Activated B cell treated with CpG ODN at 0.5 μM for 24 hours (primary cell): ENCODE measurements at regions not wholly inside any gene's neighbourhood (a gene's known extent, or its start where the extent isn't known, plus 50 kb on each side); places are given as distances from the start of the nearest gene placed in this dataset.
"Not testable (repeated sequence)": the region's sequence is repeated elsewhere in the genome, so short reads cannot be mapped to it uniquely, and the experiment has no call there.

Experiments used
- ATAC-seq: fragments of 200-7000 bp; cut with Tn5 transposase; one replicate; pipeline ENCODE4 v1.10.0; 2021; ENCODE audit warnings: low read depth, mild to moderate bottlenecking, moderate library complexity
- CTCF ChIA-PET: fragments of 350-600 bp; sonication (Branson Sonifier 250); formaldehyde crosslinking; loops from one replicate; lab custom pipeline; 2021; ENCODE audit warnings: antibody characterized with exemption; lab: Charles Lee
- POLR2A ChIA-PET: fragments of 350-600 bp; sonication (Branson Sonifier 250); formaldehyde crosslinking; loops from one replicate; lab custom pipeline; 2021; ENCODE audit warnings: antibody characterized with exemption; lab: Charles Lee
- DNase-seq: peaks from one replicate; pipeline ENCODE4 v3.0.0; 2022
- H3K27ac Mint-ChIP-seq: one replicate; pipeline ENCODE4 v1.8.0; 2020; ENCODE audit warnings: mixed read lengths
- H3K27me3 Mint-ChIP-seq: one replicate; pipeline ENCODE4 v1.8.0; 2021; ENCODE audit warnings: mixed read lengths
- H3K36me3 Mint-ChIP-seq: one replicate; pipeline ENCODE4 v1.8.0; 2021; ENCODE audit warnings: low read depth, mixed read lengths
- H3K4me1 Mint-ChIP-seq: one replicate; pipeline ENCODE4 v1.8.0; 2021; ENCODE audit warnings: mixed read lengths
- H3K4me3 Mint-ChIP-seq: one replicate; pipeline ENCODE4 v1.8.0; 2020; ENCODE audit warnings: mild to moderate bottlenecking, mixed read lengths
- H3K9me3 Mint-ChIP-seq: one replicate; pipeline ENCODE4 v1.8.0; 2020; ENCODE audit warnings: mixed read lengths
- intact Hi-C: fragments of 100-400 bp; cut with micrococcal nuclease; formaldehyde crosslinking; loops from one replicate; pipeline ENCODE4 v1.15.1; 2024

DNA sequence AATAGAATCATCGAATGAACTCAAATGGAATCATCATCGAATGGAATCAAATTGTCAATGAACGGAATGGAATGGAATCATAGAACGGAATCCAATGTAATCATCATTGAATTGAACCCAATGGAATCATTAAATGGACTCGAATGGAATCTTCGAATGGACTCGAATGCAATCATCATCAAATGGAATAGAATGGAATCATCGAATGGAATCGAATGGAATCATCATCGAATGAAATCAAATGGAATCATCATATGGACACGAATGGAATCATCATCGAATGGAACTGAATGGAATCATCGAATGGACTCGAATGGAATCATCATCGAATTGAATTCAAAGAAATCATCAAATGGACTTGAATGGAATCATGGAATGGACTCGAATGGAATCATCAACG, 226.2 kb downstream of the SHCBP1 start:
- H3K36me3 Mint-ChIP-seq, H3K9me3 Mint-ChIP-seq, H3K27me3 Mint-ChIP-seq, CTCF ChIA-PET, intact Hi-C loops, H3K4me1 Mint-ChIP-seq, DNase-seq, ATAC-seq, H3K4me3 Mint-ChIP-seq, POLR2A ChIA-PET, H3K27ac Mint-ChIP-seq: not testable (repeated sequence)

DNA sequence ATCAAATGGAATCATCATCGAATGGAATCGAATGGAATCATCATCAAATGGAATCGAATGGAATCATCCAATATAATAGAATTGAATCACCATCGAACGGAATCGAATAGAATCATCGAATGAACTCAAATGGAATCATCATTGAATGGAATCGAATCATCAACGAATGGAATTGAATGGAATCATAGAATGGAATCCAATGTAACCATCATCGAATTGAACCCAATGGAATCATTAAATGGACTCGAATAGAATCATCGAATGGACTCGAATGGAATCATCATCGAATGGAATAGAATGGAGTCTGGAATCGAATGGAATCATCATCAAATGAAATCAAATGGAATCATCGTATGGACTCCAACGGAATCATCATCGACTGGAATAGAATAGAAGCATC, 227.0 kb downstream of the SHCBP1 start:
- H3K9me3 Mint-ChIP-seq, H3K27ac Mint-ChIP-seq, H3K4me3 Mint-ChIP-seq, CTCF ChIA-PET, DNase-seq, ATAC-seq, H3K4me1 Mint-ChIP-seq, H3K36me3 Mint-ChIP-seq, POLR2A ChIA-PET, intact Hi-C loops, H3K27me3 Mint-ChIP-seq: not testable (repeated sequence)

DNA sequence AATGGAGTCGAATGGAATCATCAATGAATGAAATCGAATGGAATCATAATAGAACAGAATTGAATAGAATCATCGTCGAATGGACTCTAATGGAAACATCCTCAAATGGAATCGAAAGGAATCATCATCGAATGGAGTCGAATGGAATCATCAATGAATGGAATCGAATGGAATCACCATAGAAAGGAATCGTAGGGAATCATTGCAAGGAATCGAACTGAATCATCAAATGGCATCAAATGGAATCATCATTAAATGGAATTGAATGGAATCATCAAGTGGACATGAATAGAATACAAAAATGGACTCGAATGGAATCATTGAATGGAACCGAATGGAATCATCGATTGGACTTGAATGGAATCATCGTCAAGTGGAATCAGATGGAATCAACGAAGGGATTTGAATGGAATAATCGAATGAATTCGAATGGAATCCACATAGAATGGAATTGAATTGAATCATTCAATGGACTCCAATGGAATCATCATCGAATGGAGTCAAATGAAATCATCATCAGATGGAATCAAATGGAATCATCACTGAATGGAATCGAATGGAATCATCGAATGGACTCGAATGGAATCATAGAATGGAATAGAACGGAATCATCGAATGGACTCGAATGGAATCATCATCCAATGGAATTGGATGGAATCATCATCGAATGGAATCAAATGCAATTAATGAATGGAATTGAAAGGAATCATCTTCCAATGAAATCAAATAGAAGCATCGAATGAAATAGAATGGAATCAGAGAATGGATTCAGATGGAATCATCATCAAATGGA, 228.1 kb downstream of the SHCBP1 start:
- DNase-seq, ATAC-seq, intact Hi-C loops, POLR2A ChIA-PET, H3K27me3 Mint-ChIP-seq, CTCF ChIA-PET, H3K9me3 Mint-ChIP-seq, H3K36me3 Mint-ChIP-seq, H3K4me1 Mint-ChIP-seq, H3K4me3 Mint-ChIP-seq, H3K27ac Mint-ChIP-seq: not testable (repeated sequence)

DNA sequence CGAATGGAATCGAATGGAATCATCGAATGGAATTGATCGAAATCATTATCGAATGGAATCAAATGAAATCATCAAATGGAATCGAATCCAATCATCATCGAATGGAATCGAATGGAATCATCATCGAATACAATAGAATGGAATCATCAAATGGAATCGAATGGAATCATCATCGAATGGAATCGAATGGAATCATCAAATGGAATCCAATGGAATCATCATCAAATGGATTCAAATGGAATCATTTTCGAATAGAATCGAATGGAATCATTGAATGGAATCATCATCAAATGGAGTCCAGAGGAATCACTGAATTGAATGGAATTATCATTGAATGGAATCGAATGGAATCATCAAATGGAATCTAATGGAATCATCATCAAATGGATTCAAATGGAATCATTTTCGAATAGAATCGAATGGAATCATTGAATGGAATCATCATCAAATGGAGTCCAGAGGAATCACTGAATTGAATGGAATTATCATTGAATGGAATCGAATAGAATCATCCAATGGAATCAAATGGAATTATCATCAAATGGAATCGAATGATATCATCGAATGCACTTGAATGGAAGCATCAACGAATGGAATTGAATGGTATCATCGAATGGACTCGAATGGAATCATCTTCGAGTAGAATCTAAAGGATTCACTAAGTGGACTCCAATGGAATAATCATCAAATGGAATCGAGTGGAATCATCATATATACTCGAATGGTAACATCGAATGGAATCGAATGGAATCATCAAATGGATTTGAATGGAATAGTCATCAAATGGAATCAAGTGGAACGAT, 230.3 kb downstream of the SHCBP1 start:
- peak; percentile 40 for DNase-seq
- intact Hi-C loops, H3K27me3 Mint-ChIP-seq, H3K27ac Mint-ChIP-seq, H3K36me3 Mint-ChIP-seq, POLR2A ChIA-PET, ATAC-seq, CTCF ChIA-PET, H3K4me1 Mint-ChIP-seq, H3K4me3 Mint-ChIP-seq: not testable (repeated sequence)
- H3K9me3 Mint-ChIP-seq, result peaks cover 11% of the 10 kb centered on the region

GRCh38 chr16:46389561-46390041, 231.6 kb downstream of the SHCBP1 start:
- H3K9me3 Mint-ChIP-seq, POLR2A ChIA-PET, CTCF ChIA-PET, ATAC-seq, H3K4me1 Mint-ChIP-seq, intact Hi-C loops, H3K27me3 Mint-ChIP-seq, H3K4me3 Mint-ChIP-seq, H3K27ac Mint-ChIP-seq, H3K36me3 Mint-ChIP-seq: not testable (repeated sequence)
- peak; percentile 62 for DNase-seq

GRCh38 chr16:46388939-46389491, 232.2 kb downstream of the SHCBP1 start:
- H3K36me3 Mint-ChIP-seq, H3K4me3 Mint-ChIP-seq, ATAC-seq, DNase-seq, intact Hi-C loops, H3K4me1 Mint-ChIP-seq, H3K9me3 Mint-ChIP-seq, H3K27me3 Mint-ChIP-seq, H3K27ac Mint-ChIP-seq, POLR2A ChIA-PET, CTCF ChIA-PET: not testable (repeated sequence)

DNA sequence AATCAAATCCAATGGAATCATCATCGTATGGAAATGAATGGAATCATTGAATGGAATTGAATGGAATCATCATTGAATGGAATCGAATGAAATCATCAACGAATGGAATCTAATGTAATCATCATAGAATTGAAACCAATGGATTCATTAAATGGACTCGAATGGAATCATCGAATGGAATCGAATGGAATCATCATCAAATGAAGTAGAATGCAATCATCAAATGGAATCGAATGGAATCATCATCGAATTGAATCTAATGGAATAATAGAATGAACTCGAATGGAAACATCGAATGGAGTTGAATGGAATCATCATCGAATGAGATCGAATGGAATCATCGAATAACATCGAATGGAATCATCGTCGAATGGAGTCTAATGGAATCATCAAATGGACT, 232.8 kb downstream of the SHCBP1 start:
- DNase-seq, result not testable (repeated sequence)

DNA sequence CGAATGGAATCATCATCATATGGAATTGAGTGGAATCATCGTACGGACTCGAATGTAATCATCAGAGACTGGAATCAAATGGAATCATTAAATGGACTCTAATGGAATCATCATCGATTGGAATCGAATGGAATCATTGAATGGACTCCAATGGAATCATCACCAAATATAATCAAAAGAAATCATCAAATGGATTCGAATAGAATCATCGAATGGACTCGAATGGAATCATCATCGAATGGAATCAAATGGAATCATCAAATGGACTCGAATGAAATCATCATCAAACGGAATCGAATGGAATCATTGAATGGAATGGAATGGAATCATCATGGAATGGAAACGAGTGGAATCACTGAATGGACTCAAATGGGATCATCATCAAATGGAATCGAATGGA, 233.5 kb downstream of the SHCBP1 start:
- H3K9me3 Mint-ChIP-seq, POLR2A ChIA-PET, CTCF ChIA-PET, H3K4me3 Mint-ChIP-seq, H3K27me3 Mint-ChIP-seq, H3K27ac Mint-ChIP-seq, intact Hi-C loops, H3K36me3 Mint-ChIP-seq, H3K4me1 Mint-ChIP-seq, ATAC-seq: not testable (repeated sequence)
- DNase-seq, result peak; percentile 49

More for the DNA sequence above, 232.8 kb downstream of the SHCBP1 start:
- H3K36me3 Mint-ChIP-seq, H3K4me1 Mint-ChIP-seq, intact Hi-C loops, CTCF ChIA-PET, H3K27me3 Mint-ChIP-seq, H3K9me3 Mint-ChIP-seq, H3K4me3 Mint-ChIP-seq, ATAC-seq, H3K27ac Mint-ChIP-seq, POLR2A ChIA-PET: not testable (repeated sequence)

GRCh38 chr16:46386805-46387620, 234.2 kb downstream of the SHCBP1 start:
- POLR2A ChIA-PET, H3K4me3 Mint-ChIP-seq, H3K4me1 Mint-ChIP-seq, H3K27ac Mint-ChIP-seq, intact Hi-C loops, H3K36me3 Mint-ChIP-seq, ATAC-seq, H3K27me3 Mint-ChIP-seq, CTCF ChIA-PET: not testable (repeated sequence)
- DNase-seq, result peak; percentile 29
- H3K9me3 Mint-ChIP-seq, result peaks cover 11% of the 10 kb centered on the region

DNA sequence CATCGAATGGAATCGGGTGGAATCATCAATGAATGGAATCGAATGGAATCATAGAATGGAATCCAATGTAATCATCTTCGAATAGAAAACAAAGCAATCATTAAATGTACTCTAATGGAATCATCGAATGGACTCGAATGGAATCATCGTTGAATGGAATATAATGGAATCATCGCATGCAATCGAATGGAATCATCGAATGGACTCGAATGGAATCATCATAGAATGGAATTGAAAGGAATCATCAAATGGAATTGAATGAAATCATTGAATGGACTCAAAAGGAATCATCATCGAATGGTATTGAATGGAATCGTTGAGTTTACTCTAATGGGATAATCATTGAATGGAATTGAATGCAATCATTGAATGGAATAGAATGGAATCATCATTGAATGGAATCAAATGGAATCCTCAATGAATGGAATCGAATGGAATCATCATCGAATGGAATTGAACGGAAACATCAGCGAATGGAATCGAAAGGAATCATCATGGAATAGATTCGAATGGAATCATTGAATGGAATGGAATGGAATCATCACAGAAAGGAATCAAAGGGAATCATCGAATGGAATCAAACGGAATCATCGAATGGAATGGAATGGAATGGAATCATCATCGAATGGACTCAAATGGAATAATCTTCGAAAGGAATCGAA, 234.9 kb downstream of the SHCBP1 start:
- peaks cover 11% of the 10 kb centered on the region for H3K9me3 Mint-ChIP-seq
- CTCF ChIA-PET, ATAC-seq, H3K4me3 Mint-ChIP-seq, H3K4me1 Mint-ChIP-seq, H3K36me3 Mint-ChIP-seq, H3K27me3 Mint-ChIP-seq, H3K27ac Mint-ChIP-seq, intact Hi-C loops, DNase-seq, POLR2A ChIA-PET: not testable (repeated sequence)
